ENCODE measurements at regions not wholly inside any gene's neighbourhood (a gene's known extent, or its start where the extent isn't known, plus 50 kb on each side); places are given as distances from the start of the nearest gene placed in this dataset.

DNA sequence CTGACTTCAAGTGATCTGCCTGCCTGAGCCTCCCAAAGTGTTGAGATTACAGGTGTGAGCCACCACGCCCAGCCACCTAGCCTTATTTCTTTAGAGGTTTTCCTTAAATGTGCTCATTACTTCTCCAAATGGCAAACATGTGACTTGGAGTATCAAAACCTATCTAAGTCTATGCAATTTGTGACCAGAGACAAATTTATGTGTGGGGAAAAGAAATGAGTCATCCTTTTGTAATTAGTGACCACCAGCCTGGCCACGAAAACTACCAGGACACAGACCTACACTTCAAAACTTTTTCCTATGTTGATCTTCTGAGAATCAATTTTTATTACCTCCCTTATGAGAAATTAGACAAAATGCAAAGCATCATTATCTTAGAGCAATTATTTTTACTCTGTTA, 64.6 kb upstream of the OGFRL1 start:
- TF ChIP-seq, protein P1, sequence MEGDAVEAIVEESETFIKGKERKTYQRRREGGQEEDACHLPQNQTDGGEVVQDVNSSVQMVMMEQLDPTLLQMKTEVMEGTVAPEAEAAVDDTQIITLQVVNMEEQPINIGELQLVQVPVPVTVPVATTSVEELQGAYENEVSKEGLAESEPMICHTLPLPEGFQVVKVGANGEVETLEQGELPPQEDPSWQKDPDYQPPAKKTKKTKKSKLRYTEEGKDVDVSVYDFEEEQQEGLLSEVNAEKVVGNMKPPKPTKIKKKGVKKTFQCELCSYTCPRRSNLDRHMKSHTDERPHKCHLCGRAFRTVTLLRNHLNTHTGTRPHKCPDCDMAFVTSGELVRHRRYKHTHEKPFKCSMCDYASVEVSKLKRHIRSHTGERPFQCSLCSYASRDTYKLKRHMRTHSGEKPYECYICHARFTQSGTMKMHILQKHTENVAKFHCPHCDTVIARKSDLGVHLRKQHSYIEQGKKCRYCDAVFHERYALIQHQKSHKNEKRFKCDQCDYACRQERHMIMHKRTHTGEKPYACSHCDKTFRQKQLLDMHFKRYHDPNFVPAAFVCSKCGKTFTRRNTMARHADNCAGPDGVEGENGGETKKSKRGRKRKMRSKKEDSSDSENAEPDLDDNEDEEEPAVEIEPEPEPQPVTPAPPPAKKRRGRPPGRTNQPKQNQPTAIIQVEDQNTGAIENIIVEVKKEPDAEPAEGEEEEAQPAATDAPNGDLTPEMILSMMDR (IDR thresholded peaks at IDR 0.05), result no peak
- TF ChIP-seq POLR2A (IDR thresholded peaks at IDR 0.05), result no peak

All from transverse colon (tissue), 3 donors.